Nephron (organoid): ENCODE measurements at regions not wholly inside any gene's neighbourhood (a gene's known extent, or its start where the extent isn't known, plus 50 kb on each side); places are given as distances from the start of the nearest gene placed in this dataset.

ENCODE experiments used
- H3K27ac Mint-ChIP-seq, 3 experiments: 2 replicates each; pipeline ENCODE4 v1.8.0; 2020; ENCODE audit warnings: mixed read lengths in 3 of 3, mild to moderate bottlenecking in 2 of 3, moderate library complexity in 1 of 3
- H3K27me3 Mint-ChIP-seq: 2 replicates; pipeline ENCODE4 v1.8.0; 2021; ENCODE audit warnings: low read depth, mild to moderate bottlenecking, moderate library complexity, mixed read lengths
- H3K36me3 Mint-ChIP-seq: 2 replicates; pipeline ENCODE4 v1.8.0; 2020; ENCODE audit warnings: low read depth, mixed read lengths
- H3K4me1 Mint-ChIP-seq: 2 replicates; pipeline ENCODE4 v1.8.0; 2020; ENCODE audit warnings: mixed read lengths
- H3K4me3 Mint-ChIP-seq, 3 experiments: 2 replicates each; pipeline ENCODE4 v1.8.0; 2020; ENCODE audit warnings: mild to moderate bottlenecking in 3 of 3, mixed read lengths in 3 of 3, moderate library complexity in 2 of 3
- H3K9me3 Mint-ChIP-seq: 2 replicates; pipeline ENCODE4 v1.8.0; 2020; ENCODE audit warnings: mixed read lengths
- CTCF ChIP-seq, 3 experiments: fragments of 200-600 bp; sonication (generic); IDR thresholded peaks; one replicate each; pipeline ENCODE4 v1.5.0; 2021; ENCODE audit warnings: antibody characterized with exemption in 3 of 3; ENCODE audit not compliant: unreplicated experiment in 3 of 3

- H3K9me3 Mint-ChIP-seq: no peaks in the 10 kb centered on the region
- H3K4me1 Mint-ChIP-seq: peaks cover 11% of the 10 kb centered on the region
- H3K27ac Mint-ChIP-seq: no peak overlapping the region
- H3K36me3 Mint-ChIP-seq: no peaks in the 10 kb centered on the region
- TF ChIP-seq CTCF (IDR thresholded peaks at IDR 0.05; ENCODE audit: unreplicated experiment in 3 of 3): no peak
- no peak overlapping the region for H3K4me3 Mint-ChIP-seq
- peaks cover 8% of the 10 kb centered on the region for H3K27me3 Mint-ChIP-seq
Measured at GRCh38 chr21:35678393-35678792, 381.9 kb downstream of the SETD4 start.

- Mint-ChIP-seq H3K9me3 (no peaks in the 10 kb centered on the region), H3K27me3 (peaks cover 9% of the 10 kb centered on the region), H3K4me3 (no peak overlapping the region), H3K27ac (no peak overlapping the region), H3K4me1 (peaks cover 5% of the 10 kb centered on the region), H3K36me3 (no peaks in the 10 kb centered on the region)
- TF ChIP-seq CTCF (IDR thresholded peaks at IDR 0.05; ENCODE audit: unreplicated experiment in 3 of 3): no peak
Measured at GRCh38 chr21:35677298-35677841, 383.0 kb downstream of the SETD4 start.

GRCh38 chr21:35674895-35675470, 385.3 kb downstream of the SETD4 start:
- Mint-ChIP-seq H3K4me3 (no peak overlapping the region), H3K27me3 (peaks cover 13% of the 10 kb centered on the region), H3K9me3 (no peaks in the 10 kb centered on the region), H3K4me1 (no peaks in the 10 kb centered on the region), H3K36me3 (no peaks in the 10 kb centered on the region), H3K27ac (no peak overlapping the region)
- TF ChIP-seq CTCF (IDR thresholded peaks at IDR 0.05; ENCODE audit: unreplicated experiment in 3 of 3): no peak

GRCh38 chr21:35674091-35674671, 386.1 kb downstream of the SETD4 start:
- no peaks in the 10 kb centered on the region for H3K36me3 Mint-ChIP-seq
- no peaks in the 10 kb centered on the region for H3K9me3 Mint-ChIP-seq
- H3K4me1 Mint-ChIP-seq: no peaks in the 10 kb centered on the region
- H3K27me3 Mint-ChIP-seq: peaks cover 13% of the 10 kb centered on the region
- no peak for TF ChIP-seq CTCF (IDR thresholded peaks at IDR 0.05; ENCODE audit: unreplicated experiment in 3 of 3)
- no peak overlapping the region for H3K4me3 Mint-ChIP-seq
- no peak overlapping the region for H3K27ac Mint-ChIP-seq

GRCh38 chr21:35672313-35672712, 388.0 kb downstream of the SETD4 start:
- no peak overlapping the region for H3K27ac Mint-ChIP-seq
- H3K4me3 Mint-ChIP-seq: no peak overlapping the region
- no peak for TF ChIP-seq CTCF (IDR thresholded peaks at IDR 0.05; ENCODE audit: unreplicated experiment in 3 of 3)
- H3K36me3 Mint-ChIP-seq: no peaks in the 10 kb centered on the region
- H3K4me1 Mint-ChIP-seq: no peaks in the 10 kb centered on the region
- H3K9me3 Mint-ChIP-seq: no peaks in the 10 kb centered on the region
- H3K27me3 Mint-ChIP-seq: peaks cover 16% of the 10 kb centered on the region

GRCh38 chr21:35664683-35665082, 395.6 kb downstream of the SETD4 start:
- Mint-ChIP-seq H3K4me3 (no peak overlapping the region), H3K27me3 (peaks cover 7% of the 10 kb centered on the region), H3K4me1 (no peaks in the 10 kb centered on the region), H3K27ac (no peak overlapping the region), H3K36me3 (no peaks in the 10 kb centered on the region), H3K9me3 (no peaks in the 10 kb centered on the region)
- no peak for TF ChIP-seq CTCF (IDR thresholded peaks at IDR 0.05; ENCODE audit: unreplicated experiment in 3 of 3)
